Kidney tubule cell (primary cell): ENCODE measurements at regions not wholly inside any gene's neighbourhood (a gene's known extent, or its start where the extent isn't known, plus 50 kb on each side); places are given as distances from the start of the nearest gene placed in this dataset.

Experiments used
- DNase-seq: peaks from one replicate; pipeline ENCODE4 v3.0.0-alpha.2; 2018; ENCODE audit warnings: low spot score

DNA sequence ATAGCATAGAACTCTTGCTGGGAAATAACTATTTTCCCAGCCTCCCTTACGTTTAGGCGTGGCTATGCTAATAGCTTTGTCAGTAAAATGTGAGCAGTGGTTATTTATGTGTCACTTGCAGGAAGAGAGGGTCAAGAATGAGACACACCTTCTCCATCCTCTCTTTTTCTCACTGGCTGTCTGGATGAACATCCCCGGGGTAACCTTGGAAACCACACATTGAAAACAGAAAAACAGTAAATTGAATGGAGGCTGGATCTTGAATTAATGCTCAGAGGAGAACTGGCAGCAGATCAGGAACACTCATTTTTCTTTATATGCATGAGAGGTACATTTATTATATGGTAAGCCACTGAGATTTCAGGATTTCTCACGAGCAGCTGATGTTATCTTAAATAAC, 127.6 kb downstream of the DNAJB9 start:
- no peak for DNase-seq

DNA sequence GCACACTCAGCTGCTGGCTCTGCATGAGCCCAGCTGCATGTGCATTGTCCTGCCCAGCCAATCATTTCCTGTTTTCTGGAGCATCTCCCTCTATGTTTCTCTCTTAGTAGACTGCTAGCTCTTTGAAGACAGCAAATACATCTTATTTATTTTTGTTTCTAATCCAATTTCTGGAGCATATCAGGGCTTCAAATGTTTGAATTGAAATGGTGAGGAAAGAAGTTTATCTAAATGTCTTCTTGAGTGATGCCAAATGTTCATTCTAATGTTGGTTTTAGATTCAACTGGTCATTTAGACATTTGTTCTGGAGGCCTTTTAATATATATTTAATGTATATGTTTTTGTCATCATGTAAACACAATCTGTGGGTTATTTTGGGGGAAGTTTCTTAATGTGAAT, 141.9 kb downstream of the DNAJB9 start:
- no peak for DNase-seq

DNA sequence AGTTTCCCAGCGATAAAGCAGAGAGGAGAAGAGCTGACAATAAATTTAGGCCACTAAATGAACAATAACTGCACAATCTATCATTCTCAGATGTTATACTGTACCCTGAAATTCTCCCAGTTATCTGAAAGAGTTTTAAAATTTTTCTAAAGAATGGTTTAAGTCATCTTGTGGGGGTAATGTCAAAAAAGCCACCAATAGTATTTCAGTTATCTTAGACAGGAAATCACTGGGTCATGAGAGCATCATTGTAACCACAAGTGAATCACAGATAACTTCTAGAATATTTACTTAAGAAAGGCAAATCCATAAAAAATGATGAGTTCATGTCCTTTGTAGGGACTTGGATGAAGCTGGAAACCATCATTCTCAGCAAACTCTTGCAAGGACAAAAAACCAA, 147.1 kb downstream of the DNAJB9 start:
- peak; percentile 67 for DNase-seq

DNA sequence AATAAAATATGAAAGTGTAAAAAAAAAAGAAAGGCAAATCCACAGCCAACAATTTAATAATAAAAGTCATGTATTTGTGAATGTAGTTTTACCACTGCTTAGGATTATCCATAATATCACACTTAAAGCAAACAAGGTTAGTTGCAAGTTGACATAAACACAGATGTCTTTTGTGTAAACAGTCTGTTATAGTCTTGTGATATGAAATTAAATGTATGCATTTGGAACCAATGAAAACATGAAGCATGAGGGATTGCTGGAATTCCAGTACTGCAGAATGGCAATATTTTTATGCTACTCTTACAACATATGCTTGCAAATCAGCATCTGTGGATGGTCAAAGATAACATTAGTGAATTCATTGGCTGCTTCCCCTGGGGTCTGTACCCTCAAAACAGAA, 148.1 kb downstream of the DNAJB9 start:
- DNase-seq: no peak

DNA sequence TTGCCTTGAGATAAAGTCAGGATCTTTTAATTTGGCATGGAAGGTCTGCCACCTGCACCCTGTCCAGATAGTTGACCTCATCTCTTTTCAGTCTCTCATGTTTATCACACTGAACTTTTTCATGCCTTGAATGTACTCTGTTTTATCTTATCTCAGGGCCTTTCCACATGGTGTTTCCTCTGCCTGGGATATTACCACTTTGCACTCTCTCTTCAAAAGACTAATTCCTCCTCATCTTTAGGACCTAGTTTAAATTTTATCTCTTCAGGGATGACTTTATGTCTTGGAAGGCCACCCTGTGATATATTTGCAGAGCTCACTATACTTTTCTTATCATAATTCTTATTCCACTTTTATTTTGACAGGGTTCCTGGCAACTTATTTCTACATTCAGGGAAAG, 150.0 kb downstream of the DNAJB9 start:
- DNase-seq: no peak

DNA sequence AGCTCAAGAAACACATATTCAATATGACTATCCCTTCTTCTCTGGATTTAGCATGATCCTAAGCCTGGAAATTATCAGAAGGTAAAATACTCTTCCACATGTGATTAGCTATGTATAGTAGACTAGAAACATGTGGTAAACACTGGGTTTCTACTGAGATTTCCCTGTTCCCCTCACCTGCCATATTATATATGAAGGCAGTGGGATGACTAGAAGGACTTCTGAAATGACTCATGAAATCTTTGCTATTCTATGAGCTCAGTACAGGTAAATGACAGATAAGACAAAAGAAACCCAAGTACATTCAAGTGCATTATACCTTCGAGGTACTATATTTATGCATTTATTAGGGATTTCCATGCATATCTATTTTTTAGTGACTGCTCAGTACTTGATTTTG, 152.9 kb downstream of the DNAJB9 start:
- DNase-seq: no peak

DNA sequence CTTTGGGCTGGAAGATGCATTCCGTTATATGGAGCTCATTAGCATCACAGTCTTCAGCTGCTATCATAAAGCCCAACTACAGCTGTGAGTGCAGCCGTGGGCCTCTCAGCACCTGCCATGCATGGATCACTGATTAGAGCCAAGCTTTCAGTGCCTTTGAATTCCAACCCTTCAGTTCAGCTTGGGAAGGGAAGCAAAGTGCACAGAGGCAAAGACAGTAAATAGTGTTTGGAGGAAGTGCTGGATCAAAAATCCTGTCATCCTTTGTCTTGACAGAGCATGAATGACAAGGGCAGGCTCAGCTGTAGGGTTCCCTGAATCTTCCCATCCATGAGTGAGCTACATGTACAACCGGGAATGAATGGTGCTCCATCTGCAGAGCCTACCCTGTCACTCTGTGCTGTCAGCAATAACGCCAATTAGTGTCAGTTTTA, 153.7 kb downstream of the DNAJB9 start:
- DNase-seq: no peak

DNA sequence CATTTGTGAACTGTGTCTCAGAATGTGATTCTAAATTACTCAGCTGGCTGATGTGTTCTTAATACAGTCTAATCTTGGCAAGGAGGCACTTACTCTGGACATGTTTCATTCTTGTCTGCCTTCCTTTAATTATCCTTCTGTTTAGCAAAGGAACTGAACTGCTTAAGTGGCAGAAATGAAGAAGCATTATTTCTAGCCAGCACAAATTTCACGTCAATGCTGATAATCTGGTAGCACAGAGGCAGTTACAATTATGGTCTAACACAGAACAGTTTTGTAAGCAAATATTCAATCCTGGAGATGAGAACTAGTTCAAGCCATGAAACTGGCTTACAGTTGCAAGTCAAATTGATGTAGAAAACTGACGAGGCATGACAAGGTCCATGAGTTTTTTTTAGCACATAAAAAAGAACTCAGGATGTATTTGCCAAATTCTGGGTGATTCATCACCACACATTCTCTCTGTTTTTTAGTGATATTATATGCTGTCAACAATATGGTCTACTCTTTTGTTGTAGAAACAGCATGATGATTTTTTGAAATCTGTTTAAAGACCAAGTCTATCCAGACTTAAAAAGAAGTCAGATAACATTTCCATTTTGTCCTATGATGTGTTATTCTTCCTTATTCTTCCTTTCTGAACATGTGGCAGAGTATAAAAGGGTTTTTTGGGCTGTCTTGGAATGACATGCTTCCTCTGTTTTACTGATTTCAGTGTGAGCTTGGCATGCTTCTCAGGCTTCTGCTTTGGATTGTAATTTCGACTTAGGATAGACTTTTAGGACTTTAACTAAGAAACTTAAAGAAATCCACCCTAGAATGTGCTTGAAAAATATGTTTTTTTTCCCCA, 154.8 kb downstream of the DNAJB9 start:
- no peak for DNase-seq

DNA sequence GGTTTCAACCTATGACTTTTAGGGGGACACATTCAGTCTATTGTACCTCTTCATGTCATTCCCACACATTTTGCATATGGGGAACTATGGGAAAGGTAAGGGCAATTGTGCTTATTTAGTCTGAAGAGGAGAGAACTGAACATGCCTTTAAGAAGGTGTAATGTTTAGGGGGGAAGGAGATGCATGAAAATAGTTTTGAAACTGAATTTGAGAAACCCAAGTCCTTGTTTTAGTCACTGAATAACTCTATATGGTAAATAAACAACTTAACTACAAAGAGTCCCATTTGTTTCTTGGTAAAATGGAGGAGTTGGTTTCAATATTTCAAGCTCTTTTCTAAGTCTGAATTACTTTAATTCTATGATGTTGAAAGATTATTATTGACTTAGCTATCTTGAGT, 166.1 kb downstream of the DNAJB9 start:
- DNase-seq: no peak

DNA sequence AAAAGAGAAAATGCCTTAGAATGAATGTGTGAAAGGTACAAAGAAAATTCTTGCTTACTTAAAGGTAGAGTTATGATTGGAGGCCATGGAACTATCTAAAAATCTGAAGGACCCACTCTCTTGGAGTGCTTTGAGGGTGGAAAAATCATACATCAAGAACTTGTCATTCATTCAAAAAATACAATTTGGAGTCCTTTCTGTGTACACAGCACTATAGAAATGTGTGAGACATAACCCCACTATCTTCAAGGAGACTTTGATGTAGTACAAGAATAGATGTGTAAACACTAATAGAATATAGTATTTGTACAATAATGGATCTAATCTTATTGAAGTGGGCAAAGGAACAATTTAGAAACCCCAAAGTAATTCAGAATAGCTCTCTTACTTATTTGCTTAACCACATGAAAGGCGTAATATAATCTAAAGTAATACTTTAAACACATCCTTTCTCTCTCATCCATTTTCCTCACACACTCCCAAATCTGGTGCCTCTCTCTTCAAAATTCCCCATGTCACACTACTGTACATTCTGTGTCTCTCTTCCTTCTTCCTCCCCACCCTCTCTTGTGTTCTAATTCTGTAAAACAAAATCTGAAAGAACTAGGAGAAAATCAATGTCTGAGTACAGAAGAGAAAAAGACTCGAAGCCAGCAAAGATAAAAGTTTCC, 166.7 kb downstream of the DNAJB9 start:
- no peak for DNase-seq

DNA sequence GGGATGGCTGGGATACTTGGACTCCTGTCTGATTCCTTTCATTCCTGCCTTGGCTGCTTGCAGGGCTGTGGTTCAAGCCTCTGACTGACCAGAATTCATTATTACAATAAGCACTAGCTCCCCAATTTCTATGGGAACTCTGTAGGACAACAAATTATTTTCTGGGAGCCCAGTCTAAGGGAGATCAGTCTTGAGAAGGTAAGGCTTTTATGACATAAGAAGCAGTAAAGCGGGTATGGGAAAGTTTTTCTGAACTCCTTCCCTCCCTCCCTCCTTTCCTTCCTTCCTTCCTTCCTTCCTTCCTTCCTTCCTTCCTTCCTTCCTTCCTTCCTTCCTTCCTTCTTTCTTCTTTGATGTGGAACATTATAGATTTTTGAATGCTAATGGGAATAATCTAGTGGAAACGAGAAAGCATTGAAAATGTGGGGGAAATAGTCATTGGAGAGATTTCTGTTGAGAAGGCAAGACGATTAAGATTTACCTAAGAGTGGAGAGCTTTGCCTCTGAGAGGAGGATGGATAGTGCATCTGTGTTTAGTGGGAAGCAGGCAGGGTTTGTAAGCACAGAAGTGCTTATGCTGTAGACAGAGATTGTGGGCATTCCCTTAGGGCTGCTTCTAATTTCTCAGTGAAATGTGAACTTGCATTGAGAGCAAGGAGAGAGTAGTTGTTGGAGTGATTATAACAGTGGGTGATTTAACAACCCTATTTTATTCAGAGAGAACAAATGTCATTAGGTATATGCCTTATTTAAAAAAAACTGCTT, 201.5 kb downstream of the DNAJB9 start:
- no peak for DNase-seq

DNA sequence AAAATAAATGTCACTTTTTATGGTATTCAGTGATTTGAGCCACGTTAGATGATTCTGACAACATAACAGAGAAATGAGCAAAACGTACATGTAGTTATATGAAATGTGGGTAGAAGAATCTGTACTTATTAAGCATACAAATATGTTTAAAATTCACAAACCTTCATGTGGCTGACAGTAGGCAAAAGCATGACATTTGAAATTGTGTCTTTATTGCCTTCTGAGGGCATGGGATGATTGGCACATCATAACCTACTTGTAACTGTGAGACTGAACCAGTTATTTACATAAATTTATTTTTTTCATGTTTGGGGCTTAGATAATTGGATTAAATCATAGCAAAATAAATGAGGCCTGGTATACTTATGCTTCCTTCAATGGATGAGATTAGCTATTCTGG, 202.2 kb downstream of the DNAJB9 start:
- DNase-seq: no peak

DNA sequence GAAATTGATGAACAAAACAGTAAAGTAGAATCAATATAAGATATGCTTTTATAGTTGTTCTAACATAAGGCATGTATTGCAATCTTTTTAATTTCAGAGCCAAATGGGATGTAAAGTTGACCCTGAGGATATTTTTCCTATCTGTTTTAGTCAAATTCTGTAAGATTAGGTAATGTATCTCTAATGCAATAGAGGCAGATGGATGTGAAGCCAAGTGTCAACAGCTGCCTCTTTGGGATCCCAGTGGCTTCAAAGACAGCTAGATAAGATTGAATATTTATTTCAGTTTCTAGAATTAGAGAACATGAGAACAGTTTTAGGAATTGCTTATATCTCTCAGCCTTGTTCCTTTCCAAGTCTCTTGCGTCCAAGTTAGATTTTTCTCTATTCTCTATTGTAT, 208.3 kb downstream of the DNAJB9 start:
- DNase-seq: no peak

DNA sequence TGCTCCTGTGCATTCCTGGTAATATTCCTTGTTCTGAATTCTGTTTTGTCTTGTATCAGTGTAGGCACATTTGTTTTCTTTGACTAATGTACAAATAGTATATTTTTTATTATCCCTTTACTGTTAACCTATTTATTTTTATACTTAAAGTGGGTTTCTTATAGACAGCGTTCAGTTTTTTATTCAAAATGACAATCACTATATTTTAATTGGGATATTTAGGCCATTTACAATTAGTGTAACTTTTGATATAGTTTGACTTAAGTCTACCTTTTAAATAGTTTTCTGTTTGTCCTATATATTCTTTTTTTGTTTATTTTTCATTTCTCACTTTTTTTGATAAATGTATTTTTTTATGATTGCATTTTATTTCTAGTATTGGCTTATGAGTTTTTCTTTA, 219.8 kb downstream of the DNAJB9 start:
- DNase-seq: no peak

DNA sequence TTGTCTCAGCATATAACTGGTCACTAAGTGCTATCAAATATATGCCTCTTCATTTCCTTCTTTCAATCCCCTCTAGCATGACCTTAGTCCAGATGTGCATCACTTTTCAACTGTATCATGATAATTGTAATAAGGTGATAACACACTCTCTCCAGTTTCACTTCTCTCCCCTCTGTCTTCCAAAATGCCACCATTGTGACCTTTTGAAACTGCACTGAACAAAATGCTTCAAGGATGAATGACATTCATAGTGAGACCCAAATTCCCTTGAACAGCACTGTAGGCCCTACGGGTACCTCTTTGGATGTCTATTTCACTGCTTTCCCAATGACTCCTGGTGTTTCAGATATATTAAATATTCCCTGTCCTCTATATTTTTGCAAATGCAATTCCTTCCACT, 224.8 kb downstream of the DNAJB9 start:
- no peak for DNase-seq

DNA sequence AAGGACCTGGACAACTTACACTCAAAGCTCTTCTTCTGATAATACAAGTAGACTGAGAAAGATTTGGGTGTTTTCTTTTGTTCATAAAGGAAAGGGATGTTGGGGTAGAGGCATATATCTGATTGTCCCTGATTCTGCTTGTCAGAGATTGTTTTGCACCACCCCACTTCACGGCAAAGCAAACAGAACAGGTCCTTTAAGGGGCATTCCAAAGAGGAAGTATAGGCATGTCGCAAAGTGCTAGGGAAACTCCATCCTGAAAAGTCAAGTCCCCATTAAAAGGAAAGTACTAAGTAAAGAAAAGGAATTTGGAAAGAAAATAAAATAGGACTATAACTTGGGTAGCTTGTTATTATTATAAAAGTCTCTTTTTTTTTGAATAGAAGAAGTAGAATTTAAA, 233.0 kb downstream of the DNAJB9 start:
- no peak for DNase-seq

DNA sequence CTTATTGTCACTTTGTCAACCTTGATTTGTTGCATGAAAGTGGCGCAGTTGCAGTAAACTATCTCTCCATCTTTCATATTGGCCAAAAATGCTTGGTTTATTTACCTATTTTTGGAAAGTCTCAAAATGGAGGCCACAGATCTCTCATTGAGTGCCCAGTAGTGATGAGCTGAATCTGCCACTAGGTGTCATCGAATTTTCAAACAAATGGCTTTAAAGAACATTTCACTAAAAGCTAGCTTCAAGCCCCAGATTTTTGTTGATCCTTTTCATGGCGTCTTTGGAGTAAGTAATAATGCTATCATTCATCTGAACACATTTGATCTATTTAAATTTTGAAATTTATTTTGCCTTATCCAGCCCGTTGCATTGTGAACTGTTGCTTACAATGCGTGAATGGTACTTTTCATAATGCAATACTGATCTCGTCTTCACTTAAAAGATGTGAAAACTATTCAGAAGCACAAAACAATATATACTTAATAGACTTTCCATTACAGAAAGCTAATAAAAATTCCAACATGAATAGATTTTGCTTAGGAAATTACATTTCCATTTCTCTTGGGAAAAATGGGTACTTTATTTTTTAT, 236.2 kb downstream of the DNAJB9 start:
- DNase-seq: peak; percentile 48

DNA sequence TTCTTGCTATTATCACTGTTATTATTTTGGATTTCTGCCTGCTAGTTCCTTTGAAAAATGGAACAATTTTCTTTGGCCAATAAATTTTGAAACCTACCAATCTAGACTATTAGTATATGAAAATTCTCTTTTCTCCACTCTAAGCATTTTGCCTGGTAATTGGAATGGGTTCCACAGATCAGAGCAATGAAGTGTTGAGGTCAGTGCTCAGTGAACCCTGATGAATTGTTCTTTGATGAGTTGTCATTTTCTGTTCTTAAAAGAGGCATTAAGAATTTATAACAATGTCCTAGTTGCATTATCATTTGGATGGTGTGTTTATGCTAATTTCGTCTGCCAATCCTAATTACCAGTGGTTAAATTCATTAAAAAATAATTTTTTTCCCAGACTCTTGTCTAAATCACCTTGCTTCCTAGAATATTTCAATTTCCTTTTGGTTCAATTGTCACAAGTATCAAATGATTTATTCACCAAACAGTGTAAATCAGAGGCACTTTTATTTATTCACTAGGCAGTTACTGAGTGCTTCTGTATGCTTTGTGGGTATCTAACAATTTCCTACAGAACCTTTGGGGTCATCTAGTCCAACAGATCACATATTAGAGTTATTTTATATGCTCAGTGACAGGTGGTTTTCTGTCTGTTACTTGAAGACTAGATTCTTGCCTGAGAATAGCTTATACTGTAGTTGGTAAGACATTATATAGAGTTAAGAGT, 239.0 kb downstream of the DNAJB9 start:
- DNase-seq: peak; percentile 57

DNA sequence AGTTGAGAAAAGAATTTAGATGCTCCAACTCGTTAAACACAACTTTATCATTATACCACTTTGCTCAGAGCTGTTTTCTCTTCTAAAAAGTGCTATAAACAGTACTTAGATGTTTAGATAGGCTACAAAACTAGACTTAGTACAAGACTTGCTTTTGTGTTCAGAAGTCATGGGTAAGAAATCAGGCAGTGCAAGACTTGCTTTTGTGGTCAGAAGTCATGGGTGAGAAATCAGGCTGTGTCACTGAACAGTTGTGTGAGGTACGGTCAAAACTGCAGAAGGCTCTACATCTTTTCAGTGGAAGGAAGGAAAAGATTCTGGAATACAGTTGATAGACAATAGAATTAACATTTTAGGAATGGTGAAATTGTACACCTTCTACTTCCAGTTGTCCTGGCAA, 239.7 kb downstream of the DNAJB9 start:
- DNase-seq: peak; percentile 61

DNA sequence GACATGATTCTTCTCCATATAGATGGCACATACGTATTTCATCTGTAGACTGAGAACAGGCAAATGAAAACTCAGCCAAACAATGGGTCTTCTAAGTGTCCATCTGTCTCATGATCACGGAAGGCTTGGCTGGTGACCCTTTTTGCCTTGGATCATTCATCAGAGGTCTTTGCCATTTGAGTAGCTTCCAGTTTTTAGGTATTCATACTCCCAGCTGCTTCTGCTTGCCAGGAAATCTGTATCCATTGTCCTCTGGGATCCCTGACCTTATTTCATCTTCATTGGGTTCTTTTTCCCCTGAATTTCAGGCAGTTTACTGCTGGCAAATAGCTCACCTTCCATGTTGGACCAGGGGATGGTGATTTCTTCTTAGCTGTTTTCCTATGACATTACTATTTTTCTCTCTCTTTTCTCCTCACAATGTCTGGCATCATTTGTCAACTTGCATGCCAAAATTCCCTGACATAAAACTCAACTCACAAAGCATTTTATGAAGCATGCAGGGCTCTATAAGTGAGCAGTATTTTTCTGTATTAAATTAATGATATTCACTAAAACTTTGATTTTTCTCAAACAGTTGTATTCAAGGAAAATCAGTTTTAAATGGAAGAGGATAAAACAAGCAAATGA, 241.2 kb downstream of the DNAJB9 start:
- DNase-seq: no peak

DNA sequence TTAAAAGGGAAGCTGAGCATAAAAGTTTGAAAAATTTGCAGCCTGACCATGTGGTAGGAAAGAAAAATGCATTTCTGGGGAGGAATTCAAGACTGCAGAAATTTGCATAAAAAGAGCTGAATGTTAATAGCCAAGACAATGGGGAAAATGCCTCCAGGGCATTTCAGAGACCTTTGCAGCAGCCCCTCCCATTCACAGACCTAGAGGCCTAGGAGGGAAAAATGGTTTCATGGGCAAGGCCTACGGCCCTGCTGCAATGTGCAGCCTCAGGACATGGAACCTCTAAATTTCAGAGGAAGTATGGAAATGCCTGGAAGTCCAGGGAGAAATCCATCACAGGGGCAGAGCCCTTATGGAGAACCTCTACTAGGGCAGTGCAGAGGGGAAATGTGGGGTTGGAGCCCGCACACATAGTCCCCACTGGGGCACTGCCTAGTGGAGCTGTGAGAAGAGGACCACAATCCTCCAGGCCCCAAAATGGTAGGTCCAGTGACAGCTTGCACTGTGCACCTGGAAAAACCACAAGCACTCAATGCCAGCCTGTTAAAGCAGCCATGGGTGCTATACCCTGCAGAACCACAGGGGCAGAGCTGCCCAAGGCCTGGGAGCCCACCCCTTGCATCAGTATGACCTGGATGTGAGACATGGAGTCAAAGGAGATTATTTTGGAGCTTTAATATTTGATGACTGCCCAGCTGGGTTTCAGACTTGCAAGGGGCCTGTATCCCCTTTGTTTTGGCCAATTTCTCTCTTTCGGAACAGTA, 243.8 kb downstream of the DNAJB9 start:
- no peak for DNase-seq
